Stimulated activated CD4-positive, alpha-beta T cell treated with anti-CD3 and anti-CD28 coated beads, Interleukin-15, amount 100 ng/mL, for 48 hours (primary cell): ENCODE measurements at regions not wholly inside any gene's neighbourhood (a gene's known extent, or its start where the extent isn't known, plus 50 kb on each side); places are given as distances from the start of the nearest gene placed in this dataset.
A peak's percentile ranks its signal among the peaks of the same experiment; 100 is the strongest.
"Not testable (repeated sequence)": the region's sequence is repeated elsewhere in the genome, so short reads cannot be mapped to it uniquely, and the experiment has no call there.

Source experiments
- DNase-seq, 2 donors: peaks; one replicate each; pipeline ENCODE4 v3.0.0-alpha.2; 2020; ENCODE audit warnings: low read depth in 2 of 2

DNA sequence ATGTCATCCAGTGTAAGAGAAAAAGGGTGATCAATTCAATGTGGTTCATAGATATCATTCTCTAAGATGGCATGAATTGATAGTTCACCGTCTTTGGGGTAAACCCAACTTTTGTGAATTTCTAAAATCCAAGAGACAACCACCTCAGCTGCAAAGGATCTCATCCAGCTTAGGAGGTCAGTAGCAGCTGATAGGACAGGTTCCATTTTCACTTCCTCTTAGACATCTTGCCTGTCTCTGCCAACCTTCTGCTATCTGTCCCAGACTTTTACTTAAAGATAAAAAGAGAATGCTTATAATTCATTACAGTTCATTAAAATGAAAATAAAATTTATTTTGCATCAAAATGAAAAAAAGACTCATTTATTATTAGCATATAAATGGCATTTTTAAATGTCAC is 468.2 kb downstream of the XYLT1 start:
- no peak for DNase-seq

DNA sequence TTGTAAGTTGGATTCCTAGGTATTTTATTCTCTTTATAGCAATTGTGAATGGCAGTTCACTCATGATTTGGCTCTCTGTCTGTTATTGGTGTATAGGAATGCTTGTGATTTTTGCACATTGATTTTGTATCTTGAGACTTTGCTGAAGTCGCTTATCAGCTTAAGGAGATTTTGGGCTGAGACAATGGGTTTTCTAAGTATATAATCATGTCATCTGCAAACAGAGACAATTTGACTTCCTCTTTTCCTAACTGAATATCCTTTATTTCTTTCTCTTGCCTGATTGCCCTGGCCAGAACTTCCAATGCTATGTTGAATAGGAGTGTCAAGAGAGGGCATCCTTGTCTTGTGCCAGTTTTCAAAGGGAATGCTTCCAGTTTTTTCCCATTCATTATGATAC is 464.8 kb downstream of the XYLT1 start:
- not testable (repeated sequence) for DNase-seq

DNA sequence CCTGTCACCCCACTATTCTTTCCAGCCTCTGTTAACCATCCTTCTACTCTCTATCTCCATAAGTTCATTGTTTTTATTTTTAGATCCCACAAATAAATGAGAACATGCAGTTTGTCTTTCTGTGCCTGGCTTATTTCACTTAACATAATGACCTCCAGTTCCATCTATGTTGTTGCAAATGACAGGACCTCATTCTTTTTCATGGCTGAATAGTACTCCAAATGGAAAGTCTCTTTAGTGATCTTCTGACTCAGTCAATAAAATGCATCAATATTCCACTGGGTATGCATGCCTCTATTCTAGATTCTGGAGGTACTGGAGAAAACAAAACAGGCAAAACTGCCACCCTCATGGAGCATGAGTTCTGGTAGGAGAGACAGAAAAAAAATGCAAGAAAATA is 459.0 kb downstream of the XYLT1 start:
- DNase-seq: no peak

DNA sequence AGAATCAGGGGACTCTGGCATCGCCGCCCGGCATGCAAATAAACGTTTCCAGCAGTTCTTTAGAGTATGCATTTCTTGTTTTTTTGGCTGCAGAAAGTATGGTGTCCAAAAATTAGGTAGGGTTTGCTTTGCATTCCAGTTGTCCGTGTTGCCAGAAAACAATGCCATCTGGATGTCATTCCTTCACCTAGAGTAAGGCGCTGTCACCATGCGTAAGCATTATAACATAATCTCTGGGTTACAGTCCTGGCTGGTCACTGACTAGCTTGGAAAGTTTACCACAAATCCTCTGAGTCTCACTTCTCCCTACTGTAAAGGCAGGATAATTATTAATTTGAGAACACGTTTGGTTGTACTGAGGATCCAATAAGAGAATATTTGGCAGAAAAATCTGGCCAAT is 457.7 kb downstream of the XYLT1 start:
- no peak for DNase-seq

DNA sequence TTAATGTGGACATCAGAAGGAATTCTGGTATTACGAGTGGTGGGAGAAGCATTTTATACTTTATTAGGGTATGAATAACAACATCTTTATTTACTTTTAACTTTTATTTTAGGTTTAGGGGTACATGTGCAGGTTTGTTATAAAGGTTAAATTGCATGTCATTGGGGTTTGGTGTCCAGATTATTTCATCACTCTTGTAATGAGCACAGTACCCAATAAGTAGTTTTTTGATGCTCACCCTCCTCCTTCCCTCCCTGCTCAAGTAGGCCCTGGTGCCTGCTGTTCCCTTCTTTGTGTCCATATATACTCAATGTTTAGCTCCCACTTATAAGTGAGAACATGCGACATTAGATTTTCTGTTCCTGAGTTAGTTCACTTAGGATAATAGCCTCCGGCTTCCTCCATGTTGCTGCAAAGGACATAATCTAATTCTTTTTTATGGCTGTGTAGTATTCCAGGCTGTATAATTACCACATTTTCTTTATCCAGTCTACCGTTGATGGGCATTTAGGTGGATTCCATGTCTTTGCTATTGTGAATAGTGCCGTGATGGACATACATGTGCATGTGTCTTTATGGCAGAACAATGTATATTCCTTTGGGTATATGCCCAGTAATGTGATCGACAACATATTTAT is 456.2 kb downstream of the XYLT1 start:
- DNase-seq: no peak

DNA sequence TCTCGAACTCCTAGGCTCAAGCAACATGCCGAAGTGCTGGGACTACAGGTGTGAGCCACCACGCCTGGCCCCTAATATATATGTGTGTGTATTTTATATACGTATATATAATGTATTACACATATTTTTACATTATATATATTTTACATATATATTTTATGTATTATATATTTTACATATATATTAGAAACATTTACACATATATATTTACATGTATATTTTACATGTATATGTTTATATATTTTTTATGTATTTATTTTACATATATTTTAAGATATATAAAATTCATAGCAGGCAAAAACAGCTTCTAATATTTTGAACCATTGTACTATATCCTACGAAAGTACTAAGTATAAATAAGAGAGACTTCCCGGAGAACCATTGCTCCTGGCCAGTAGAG is 455.1 kb downstream of the XYLT1 start:
- DNase-seq: no peak

DNA sequence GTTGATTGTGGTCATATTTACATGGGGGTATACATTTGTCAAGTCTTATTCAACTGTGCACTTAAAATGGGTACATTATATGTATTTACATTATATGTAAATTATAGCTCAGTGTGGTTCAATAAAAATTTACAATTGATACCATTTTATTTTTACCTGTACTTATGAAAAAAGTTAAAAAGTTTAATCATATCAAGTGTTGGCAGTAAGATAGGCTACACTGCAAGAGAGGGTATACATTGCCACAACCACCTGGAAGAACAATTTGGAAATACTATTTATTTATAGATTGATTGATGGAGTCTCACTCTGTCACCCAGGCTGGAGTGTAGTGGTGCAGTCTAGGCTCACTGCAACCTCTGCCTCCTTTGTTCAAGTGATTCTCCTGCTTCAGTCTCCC is 453.3 kb downstream of the XYLT1 start:
- no peak for DNase-seq

DNA sequence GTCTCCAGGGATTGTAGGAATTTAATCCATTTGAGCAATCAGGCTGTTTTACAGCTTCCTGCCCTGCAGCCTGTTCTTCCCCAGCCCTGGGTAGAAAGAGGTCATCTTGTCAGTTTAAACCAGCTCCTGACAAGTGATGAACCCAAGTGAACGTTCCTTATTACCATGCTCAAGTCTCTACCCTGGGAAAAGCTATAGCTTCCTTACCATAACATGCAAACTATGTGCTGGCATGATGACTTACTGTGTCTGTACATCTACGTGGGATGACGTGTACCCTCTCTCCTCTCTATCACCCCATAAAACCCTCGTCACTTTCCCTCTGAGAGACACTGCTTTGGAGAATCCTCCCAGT is 452.2 kb downstream of the XYLT1 start:
- no peak for DNase-seq

DNA sequence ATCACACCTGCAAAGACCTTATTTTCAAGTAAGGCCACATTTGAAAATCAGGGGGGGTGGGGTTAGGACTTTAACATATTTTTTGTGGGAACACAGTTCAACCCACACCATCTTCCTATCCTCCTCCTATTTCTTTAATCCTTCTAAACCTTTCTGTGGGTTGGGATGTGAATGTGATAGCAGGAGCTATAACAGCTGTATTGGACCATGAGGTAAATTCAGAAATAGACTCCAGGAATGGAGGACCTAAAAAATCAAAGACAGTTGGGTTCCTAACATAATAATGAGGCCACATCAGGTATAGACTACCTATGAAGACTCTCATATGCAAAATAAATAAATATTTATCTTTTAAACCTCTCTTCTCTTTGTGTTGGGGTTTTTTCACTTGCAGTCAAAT is 451.4 kb downstream of the XYLT1 start:
- DNase-seq: no peak

DNA sequence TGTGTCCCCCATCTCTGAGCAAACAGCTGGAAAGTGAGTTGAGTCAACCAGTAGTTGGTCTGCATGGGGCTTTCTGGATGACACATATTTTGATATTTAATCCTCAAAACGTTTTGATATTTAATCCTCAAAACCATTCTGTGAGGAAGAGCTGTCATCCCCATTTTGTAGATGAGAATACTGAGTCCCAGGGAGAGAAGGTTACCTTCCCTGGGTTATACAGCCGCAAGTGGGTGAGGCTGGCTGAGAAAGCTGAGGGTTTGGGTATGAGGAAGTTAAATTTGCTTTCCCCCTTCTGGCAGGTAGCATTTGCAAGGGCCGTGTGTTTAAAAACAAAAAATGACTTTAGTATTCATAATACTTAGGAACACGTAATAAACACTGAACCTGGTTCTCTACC is 447.2 kb downstream of the XYLT1 start:
- no peak for DNase-seq

DNA sequence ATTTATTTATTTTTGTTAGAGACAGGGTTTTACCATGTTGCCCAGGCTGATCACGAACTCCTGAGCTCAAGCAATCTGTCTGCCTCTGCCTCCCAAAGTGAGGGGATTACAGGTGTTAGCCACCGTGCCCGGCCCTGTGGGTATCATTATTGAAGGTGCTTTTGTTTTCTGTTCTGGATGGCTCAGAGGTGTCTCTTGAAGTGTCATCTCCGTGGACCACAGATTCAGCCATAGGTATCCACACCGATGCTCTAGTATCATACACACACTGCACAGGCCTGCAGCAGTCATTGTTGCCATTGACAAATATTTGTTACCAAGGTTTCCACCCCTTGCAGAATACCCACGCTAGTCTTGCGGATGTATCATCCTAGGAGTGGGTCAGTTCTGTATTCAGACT is 446.2 kb downstream of the XYLT1 start:
- DNase-seq: no peak

DNA sequence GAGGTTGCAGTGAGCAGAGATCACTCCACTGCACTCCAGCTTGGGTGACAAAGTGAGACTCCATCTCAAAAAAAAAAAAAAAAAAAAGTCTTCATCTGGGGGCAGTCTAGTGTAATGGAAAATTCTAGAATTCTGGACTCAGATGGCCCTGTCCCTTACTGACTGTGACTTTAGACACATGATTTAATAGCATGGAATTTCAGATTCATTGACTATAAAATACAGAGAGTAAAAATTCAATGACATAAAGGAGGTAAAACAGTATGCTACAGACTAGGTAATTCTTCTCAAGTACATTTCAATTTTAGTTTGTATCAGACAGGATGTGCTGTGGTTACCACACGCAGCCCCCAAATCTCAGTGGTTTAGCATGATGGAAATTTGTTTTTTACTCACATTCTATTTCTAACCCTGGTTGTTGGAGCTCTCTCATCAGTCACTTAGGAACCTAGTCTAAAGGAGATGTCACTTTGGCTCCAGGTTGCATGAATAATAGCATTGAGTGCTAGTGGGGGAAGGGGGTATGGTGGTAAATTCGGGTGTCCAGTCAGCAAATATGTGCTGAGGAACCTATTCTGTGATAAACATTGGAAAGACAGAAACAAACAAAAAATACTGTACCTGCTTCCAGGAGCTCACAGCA is 444.0 kb downstream of the XYLT1 start:
- DNase-seq: peak in 1 of 2 donors; percentile 18

DNA sequence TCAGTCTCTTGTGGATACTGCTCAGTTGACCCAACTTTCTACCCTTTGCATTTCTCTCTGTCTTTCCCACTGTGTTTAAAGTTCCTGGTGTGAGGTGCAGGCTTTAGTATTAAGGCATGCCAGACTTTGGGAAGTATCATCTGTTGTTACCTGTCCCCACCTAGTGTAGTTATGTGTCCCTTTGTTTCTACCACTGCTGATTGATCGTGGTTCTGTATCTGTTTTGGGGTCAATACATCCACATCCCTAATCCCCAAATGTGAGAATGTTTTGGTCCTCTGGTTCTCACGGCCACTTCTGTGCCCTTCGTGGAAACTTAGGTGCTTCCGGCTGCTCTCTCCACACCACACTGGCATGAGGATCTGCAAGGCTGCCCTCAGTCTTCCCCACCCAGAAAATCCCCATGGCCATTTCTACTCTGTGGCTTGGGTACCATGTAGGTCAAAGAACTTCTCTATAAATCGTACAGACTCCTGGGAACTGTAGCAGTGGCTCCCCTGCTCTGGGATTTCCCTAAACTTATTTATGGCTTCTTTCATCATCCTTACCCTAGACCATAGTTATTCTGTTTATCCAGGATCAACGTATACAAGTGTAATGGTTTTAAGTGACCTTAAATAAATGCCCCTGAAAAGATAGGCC is 443.2 kb downstream of the XYLT1 start:
- no peak for DNase-seq

DNA sequence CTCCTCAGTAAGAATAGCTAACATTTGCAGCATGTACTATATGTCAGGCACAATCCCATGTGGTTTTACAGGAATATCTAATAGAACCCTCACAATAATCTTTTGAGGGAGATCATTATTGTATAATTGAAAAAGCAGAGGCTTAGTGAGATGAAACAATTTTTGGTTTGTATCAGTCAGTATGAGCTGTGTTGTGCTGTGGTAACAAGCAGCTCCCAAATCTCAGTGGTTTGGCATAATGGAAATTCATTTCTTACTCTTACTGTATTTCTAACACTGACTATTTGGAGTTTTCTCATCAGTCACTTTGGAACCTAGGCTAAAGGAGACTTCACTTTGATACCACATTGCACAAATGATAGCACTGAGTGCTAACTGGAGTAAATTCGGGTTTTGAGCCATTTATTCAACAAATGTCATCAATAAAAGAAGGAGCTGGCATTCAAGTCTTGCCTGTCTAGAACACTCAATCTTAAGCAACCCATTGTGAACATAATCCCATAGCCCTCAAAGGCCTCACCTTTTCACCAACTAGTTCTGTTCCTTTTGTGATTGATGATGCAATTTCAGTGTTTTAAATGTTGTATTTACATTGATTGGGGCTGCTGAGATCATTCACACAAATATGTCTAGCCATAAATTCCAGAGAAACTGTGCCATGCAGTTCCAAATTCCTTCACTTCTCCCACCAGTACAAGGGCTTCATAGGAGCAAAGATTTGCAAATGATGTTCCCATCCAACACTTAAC is 441.0 kb downstream of the XYLT1 start:
- DNase-seq: no peak

DNA sequence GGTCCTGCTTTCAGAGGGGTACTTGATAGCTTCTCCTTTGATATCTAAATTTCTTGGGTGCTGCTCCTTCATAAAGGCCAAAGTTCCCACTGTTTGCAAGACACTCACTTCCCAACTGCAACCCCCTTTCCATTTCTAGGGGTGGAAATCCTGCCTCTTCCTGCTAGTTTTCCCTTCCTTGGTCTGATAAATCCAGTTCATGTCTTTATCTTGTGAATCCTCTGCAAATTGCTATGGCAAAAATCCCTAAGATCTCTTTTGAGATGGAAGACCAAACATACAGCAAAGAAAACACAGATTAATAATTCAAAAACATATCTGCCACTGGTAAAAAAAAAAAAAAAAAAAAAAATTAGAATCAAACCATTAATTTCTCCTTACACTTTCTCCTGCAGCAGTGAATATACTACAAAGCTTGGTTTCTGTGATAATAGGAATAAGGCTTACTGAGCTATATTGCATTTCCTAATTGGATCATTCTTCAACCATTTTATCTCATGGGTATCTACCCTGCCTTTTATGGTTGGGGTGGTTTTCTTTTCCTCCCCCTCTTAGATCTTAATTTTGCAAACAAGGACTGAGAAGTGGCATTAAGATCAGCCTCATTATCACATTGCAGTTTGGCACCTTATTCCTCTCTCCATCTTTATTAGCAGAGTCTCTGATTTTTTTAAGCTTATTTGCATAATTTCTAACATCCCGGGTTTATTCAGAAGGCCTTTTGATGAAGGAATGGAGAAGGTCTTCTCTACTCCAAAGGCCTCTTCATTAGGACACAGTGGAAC is 439.1 kb downstream of the XYLT1 start:
- no peak for DNase-seq

DNA sequence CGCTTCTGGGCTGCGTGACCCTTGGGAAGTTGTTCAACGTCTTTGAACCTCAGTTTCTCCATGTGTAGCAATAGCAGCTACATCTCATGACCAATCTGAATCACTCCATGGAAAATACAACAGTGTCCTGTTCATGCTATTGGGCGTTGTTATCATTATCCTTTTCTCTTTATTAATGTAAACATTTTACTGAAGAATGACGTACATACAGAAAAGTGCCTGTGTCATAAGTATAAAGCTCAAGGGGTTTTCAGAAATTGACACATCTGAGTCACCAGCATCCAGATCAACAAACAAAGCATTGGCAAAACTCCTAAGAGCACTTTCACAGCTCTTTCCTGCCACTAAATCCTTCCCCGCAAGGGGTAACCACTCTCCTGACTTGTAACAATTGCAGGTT is 438.4 kb downstream of the XYLT1 start:
- no peak for DNase-seq

DNA sequence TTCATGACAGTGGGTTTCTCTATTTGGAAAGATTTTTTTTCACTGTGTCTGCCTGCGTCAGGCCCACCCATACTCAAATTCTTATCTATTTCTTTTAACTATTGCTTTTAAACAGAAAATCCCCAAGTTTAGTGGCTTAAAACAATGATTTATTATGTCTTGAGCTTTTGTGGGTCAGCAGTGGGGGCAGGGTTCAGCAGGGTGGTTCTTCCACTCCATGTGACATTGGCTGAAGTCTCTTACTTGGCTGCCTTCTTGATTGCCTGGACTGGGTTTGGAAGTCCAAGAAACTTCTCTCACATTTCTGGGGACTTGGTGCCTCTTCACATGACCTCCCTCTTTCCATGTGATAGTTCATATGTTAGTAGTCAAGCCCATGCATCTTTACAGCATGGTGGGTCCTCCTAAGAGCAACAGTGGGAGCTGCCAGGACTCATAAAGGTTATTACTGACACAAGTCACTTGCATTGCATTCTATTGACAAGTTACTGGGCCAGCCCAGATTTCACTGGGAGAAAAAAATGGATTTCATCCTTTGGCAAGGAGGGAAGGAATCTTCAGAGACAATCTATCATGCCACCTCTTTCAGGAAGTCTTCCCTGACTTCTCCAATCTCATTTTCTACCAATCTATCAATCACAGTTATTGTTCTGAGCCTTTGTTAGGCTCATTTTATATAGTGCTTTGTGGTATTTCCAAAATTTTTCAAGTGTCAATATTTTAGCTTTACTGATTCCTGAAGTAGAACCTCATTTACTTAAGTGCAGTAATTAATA is 436.1 kb downstream of the XYLT1 start:
- no peak for DNase-seq

DNA sequence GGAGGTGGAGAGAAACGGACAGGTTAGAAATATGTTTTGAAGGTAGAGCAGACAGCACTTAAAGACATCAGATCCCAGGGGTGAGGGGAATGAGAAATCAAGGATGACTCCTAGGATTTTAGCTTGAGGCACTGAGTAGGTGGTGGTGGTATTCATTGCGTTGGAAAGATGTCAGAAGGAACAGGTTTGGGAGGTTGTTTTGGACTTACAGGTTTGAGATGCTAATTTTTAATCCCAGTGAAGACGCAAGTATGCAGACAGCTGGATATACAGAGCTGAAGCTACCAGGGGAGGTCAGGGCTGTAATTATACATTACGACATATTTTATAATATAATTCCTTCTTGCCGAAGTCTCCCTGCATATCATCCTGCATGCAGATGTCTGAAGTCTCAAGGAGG is 433.3 kb downstream of the XYLT1 start:
- DNase-seq: no peak

DNA sequence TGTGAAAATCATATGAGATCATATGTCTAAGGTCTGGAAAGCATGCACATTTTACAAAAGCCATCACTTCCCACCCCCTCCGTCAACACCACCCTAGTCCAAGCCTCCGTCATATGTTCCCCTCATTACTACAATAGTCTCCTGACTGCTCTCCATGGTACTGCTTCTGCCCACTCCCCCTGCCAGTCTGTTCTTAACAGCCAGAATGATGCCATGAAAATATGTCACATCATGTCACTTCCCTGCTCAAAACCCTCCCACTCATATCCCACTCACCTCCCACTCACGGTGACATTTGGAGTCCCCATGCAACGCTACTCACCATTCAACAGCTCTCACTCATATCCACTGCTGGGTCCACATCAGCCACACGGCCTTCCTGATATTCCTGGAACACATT is 432.3 kb downstream of the XYLT1 start:
- DNase-seq: no peak

DNA sequence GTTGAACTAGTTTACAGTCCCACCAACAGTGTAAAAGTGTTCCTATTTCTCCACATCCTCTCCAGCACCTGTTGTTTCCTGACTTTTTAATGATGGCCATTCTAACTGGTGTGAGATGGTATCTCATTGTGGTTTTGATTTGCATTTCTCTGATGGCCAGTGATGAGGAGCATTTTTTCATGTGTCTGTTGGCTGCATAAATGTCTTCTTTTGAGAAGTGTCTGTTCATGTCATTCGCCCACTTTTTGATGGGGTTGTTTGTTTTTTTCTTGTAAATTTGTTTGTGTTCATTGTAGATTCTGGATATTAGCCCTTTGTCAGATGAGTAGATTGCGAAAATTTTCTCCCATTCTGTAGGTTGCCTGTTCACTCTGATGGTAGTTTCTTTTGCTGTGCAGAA is 421.7 kb downstream of the XYLT1 start:
- DNase-seq: not testable (repeated sequence)

DNA sequence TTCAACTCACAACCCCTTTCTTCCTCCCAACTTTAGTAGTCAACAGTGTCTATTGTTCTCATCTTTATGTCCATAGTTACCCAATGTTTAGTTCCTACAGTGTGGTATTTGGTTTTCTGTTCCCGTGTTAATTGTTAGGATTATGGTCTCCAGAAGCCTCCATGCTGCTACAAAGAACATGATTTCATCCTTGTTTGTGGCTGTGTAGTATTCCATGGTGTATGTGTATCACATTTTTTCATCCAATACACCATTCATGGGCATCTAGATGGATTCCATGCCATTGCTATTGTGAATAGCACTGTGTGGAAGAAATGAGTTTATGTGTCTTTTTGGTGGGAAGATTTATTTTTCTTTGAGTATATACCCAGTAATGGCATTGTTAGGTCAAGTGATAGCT is 420.3 kb downstream of the XYLT1 start:
- no peak for DNase-seq
